ENCODE measurements at regions not wholly inside any gene's neighbourhood (a gene's known extent, or its start where the extent isn't known, plus 50 kb on each side); places are given as distances from the start of the nearest gene placed in this dataset.

DNA sequence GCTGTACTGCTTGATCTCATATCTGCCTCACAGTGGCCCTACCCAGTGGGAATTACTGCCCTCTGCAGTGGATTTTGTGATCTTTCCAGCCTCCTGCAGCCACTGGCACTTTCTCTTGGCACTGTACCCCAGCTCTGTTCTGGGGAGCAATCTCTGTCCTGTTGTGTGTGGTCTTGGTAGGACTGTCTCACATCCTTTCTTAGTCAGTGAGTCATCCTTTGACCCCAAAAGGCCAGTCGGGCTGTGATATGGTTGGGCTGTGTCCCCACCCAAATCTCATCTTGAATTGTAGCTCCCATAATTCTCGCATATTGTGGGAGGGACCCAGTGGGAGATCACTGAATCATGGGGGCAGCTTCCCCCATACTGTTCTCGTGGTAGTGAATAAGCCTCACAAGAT is 133.3 kb upstream of the TPM1 start:
- Mint-ChIP-seq H3K9me3 (ENCODE audit: insufficient read depth) (no peaks in the 10 kb centered on the region), H3K4me3 (no peak overlapping the region), H3K27me3 (peaks cover 10% of the 10 kb centered on the region), H3K4me1 (no peaks in the 10 kb centered on the region), H3K27ac (no peak overlapping the region)
- H3K4me1 ChIP-seq (ENCODE audit: control insufficient read depth in 2 of 2, insufficient read depth in 2 of 2, low read length in 2 of 2) = no peaks in the 10 kb centered on the region
- H3K9me3 ChIP-seq (ENCODE audit: control extremely low read depth in 1 of 3, control insufficient read depth in 2 of 3, insufficient read depth in 1 of 3, low read length in 2 of 3) = no peaks in the 10 kb centered on the region
- no peaks in the 10 kb centered on the region for H3K79me2 ChIP-seq (ENCODE audit: control insufficient read depth, insufficient read depth, low read length)
- no CpG with 5 or more reads among the region's 3 CpGs for WGBS (ENCODE audit: insufficient coverage)
- intact Hi-C loops (cut with micrococcal nuclease) = no loop called here
- no peak overlapping the region for H3K9ac ChIP-seq (ENCODE audit: low read length)
- H4K20me1 ChIP-seq (ENCODE audit: control insufficient read depth, insufficient read depth, low read length, poor library complexity, severe bottlenecking) = no peaks in the 10 kb centered on the region
- H2AFZ ChIP-seq (ENCODE audit: insufficient read depth, low read depth, low read length, poor library complexity, severe bottlenecking) = no peak overlapping the region
- no peak overlapping the region for H3K4me2 ChIP-seq (replicated peaks; ENCODE audit: low read depth, low read length, poor library complexity, severe bottlenecking)
- CTCF ChIA-PET = no interaction called here
- H3K27ac ChIP-seq (ENCODE audit: low read length in 2 of 2) = no peak overlapping the region
- H3K4me3 ChIP-seq (ENCODE audit: control extremely low read depth in 1 of 5, extremely low read depth in 1 of 5, insufficient read depth in 1 of 5, low read depth in 2 of 5, low read length in 4 of 5) = no peak overlapping the region
- POLR2A ChIA-PET = no interaction called here
- DNase-seq = no peak
- TF ChIP-seq EZH2 (IDR thresholded peaks at IDR 0.05; ENCODE audit: borderline replicate concordance, insufficient read depth, low read depth, low read length, poor library complexity, severe bottlenecking) = no peak
- TF ChIP-seq CTCF (IDR thresholded peaks at IDR 0.05) = no peak
- ATAC-seq (ENCODE audit: low read depth) = no peak
- no peaks in the 10 kb centered on the region for H3K36me3 ChIP-seq (replicated peaks in 1 of 2; ENCODE audit: control extremely low read depth in 1 of 2, control insufficient read depth in 1 of 2, extremely low read depth in 1 of 2, insufficient read depth in 2 of 2, low read length in 1 of 2)
- H3K27me3 ChIP-seq (replicated peaks in 1 of 4; ENCODE audit: control extremely low read depth in 1 of 4, control insufficient read depth in 3 of 4, insufficient read depth in 4 of 4, low read length in 3 of 4) = peaks cover 0 to 6% (median 0%) of the 10 kb centered on the region in 4 experiments

DNA sequence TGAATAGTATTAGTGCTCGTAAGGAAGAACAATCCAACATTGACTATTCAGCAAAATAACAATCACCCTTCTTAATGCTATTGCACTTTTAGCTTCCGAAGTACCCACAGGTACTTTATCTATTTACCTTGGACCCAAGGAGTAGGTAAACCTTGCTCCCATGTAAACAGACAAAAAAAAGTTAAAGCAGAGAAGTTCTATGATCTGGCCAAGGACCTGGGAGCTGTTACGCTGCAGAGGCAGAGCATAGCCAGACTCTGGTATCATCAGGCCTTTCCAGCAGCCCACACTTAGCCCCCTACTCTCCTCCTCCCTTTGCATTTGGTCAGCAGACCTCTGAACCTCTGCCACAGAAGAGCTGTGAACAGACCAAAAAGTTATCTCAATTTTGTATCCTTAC is 130.3 kb upstream of the TPM1 start:
- H3K4me3 Mint-ChIP-seq = no peak overlapping the region
- ChIA-PET CTCF (no interaction called here), POLR2A (no interaction called here)
- Histone ChIP-seq H4K20me1 (ENCODE audit: control insufficient read depth, insufficient read depth, low read length, poor library complexity, severe bottlenecking) (no peaks in the 10 kb centered on the region), H3K79me2 (ENCODE audit: control insufficient read depth, insufficient read depth, low read length) (no peaks in the 10 kb centered on the region), H3K4me2 (replicated peaks; ENCODE audit: low read depth, low read length, poor library complexity, severe bottlenecking) (no peak overlapping the region), H3K4me1 (ENCODE audit: control insufficient read depth in 2 of 2, insufficient read depth in 2 of 2, low read length in 2 of 2) (no peaks in the 10 kb centered on the region), H3K27me3 (replicated peaks in 1 of 4; ENCODE audit: control extremely low read depth in 1 of 4, control insufficient read depth in 3 of 4, insufficient read depth in 4 of 4, low read length in 3 of 4) (peaks cover 0 to 6% (median 1%) of the 10 kb centered on the region in 4 experiments), H3K4me3 (ENCODE audit: control extremely low read depth in 1 of 5, extremely low read depth in 1 of 5, insufficient read depth in 1 of 5, low read depth in 2 of 5, low read length in 4 of 5) (no peak overlapping the region), H3K9me3 (ENCODE audit: control extremely low read depth in 1 of 3, control insufficient read depth in 2 of 3, insufficient read depth in 1 of 3, low read length in 2 of 3) (no peaks in the 10 kb centered on the region), H2AFZ (ENCODE audit: insufficient read depth, low read depth, low read length, poor library complexity, severe bottlenecking) (no peak overlapping the region), H3K9ac (ENCODE audit: low read length) (no peak overlapping the region), H3K27ac (ENCODE audit: low read length in 2 of 2) (no peak overlapping the region), H3K36me3 (replicated peaks in 1 of 2; ENCODE audit: control extremely low read depth in 1 of 2, control insufficient read depth in 1 of 2, extremely low read depth in 1 of 2, insufficient read depth in 2 of 2, low read length in 1 of 2) (no peaks in the 10 kb centered on the region)
- H3K4me1 Mint-ChIP-seq = no peaks in the 10 kb centered on the region
- 83% methylated on average over 1 of the region's 3 CpGs for WGBS (ENCODE audit: insufficient coverage)
- no peaks in the 10 kb centered on the region for H3K9me3 Mint-ChIP-seq (ENCODE audit: insufficient read depth)
- ATAC-seq (ENCODE audit: low read depth) (no peak), DNase-seq (no peak)
- TF ChIP-seq CTCF (IDR thresholded peaks at IDR 0.05) = no peak
- no peak for TF ChIP-seq EZH2 (IDR thresholded peaks at IDR 0.05; ENCODE audit: borderline replicate concordance, insufficient read depth, low read depth, low read length, poor library complexity, severe bottlenecking)
- intact Hi-C loops (cut with micrococcal nuclease) = no loop called here
- no peak overlapping the region for H3K27ac Mint-ChIP-seq
- H3K27me3 Mint-ChIP-seq = peaks cover 20% of the 10 kb centered on the region

Measured in B cell (primary cell).